HG03558 (cell line): ENCODE measurements at regions not wholly inside any gene's neighbourhood (a gene's known extent, or its start where the extent isn't known, plus 50 kb on each side); places are given as distances from the start of the nearest gene placed in this dataset.

Experiments used
- ATAC-seq: cut with Tn5 transposase; IDR thresholded peaks from one replicate; pipeline ENCODE4 v1.9.1; 2021; ENCODE audit warnings: moderate number of reproducible peaks; ENCODE audit not compliant: unreplicated experiment; ENCODE audit errors: extremely low read depth

DNA sequence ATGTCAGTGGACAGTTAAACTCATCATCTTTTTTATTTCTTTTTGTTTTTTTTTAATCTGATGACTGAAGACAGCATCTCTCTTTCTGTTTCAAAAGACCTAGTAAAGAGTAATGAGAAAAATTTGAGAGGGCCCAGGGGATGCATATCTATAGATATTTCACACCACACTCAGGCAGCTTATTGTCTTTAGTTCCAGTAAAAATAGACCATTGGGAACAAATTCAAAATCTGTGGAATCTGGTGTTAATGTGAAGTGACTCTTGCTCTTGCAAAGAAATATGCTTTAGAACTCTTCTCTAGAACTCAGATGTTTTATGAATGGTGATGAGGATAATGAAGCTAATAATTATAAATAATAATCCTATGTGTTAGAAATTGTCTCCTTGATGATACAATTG is 214.5 kb upstream of the ATP2B1 start:
- ATAC-seq, result no peak

DNA sequence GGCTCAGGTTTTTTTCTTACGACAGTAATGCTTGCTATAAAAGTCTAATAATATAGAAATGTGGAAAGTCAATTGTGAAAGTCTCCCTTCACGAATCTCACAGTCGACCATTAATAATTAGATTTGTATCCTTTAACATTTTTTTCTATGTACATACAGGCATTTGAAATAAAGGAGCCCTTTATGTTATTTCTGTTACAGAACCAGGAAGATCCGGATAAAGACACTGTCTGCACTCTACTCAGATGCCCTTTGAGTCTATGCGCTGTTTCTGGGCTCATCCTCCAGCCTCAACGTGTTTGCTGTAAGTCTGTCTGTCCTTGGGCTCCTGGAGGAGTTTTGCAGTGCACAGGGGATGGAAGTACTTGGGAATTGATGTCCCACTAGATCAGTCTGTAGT is 212.2 kb upstream of the ATP2B1 start:
- ATAC-seq, result no peak

- no peak for ATAC-seq
These were observed 210.7 kb upstream of the ATP2B1 start for GRCh38 chr12:89919241-89919906.

DNA sequence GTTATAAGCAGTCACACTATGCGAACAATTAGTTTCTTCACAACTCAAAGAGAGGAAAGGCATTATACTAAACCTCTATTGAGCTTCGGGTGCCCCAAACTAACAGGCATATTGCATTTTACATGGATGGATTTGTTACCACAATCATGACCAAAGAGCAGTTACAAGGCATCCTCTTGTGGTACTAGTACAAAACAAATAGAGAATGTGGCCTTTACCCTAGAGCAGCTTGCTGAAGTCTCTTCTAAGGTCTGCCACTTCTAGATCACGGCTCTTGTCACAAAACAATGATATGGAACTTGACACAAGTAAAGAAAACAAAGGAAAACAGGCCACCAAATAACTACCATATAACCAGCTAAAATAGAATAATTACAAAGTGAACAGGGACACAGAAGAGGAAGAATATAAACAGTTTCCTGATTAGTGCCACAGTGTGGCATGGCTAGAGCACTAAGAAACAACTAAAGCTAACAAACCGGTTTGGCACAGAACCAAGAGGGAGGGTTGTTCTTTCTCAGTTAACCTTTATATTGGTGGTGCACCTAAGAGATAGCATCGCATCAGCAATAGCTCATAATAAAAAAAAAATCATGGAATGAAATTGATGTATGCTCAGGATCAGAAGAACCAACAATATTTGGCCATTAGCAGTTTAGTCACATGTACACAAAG is 209.7 kb upstream of the ATP2B1 start:
- no peak for ATAC-seq

DNA sequence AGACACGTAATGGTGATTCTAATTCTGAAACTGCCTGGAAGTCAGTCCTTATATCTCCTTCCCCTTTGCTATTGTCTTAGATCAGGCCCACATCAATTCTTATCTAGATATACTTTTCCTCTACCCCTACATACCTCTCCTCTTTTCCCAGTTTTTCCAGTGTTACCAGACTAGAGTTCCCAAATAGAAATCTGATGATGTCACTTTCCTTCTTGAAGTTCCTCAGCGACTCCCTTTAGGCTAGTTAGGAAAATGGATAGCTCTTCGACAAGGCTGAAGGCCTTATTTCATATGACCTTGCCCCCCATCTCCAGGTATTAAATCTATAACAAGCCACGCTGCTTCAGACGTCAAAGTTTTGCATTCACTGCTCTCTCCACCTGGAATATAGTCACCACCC is 201.1 kb upstream of the ATP2B1 start:
- ATAC-seq, result no peak

DNA sequence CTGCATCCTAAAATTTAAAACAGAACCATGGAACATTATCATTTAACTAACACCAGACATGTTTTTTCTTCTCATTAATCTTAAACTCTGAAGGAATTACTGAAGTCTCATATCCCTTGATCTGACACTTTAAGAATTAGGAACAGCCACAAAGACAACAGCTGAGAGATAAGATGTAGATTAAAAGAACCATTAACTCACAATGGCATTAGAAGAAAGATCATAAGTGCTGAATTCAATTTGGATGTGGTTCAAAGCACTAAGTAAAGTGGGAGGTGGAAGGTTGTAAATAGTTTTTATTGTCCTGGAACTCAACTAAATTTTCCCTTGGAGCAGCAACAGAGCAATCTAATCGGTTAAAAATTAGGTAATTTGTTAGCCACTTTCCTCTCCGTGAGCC is 199.0 kb upstream of the ATP2B1 start:
- ATAC-seq, result no peak

- no peak for ATAC-seq
These were observed 198.2 kb upstream of the ATP2B1 start for GRCh38 chr12:89906824-89907223.

GRCh38 chr12:89906178-89906577 is 197.5 kb upstream of the ATP2B1 start:
- no peak for ATAC-seq

DNA sequence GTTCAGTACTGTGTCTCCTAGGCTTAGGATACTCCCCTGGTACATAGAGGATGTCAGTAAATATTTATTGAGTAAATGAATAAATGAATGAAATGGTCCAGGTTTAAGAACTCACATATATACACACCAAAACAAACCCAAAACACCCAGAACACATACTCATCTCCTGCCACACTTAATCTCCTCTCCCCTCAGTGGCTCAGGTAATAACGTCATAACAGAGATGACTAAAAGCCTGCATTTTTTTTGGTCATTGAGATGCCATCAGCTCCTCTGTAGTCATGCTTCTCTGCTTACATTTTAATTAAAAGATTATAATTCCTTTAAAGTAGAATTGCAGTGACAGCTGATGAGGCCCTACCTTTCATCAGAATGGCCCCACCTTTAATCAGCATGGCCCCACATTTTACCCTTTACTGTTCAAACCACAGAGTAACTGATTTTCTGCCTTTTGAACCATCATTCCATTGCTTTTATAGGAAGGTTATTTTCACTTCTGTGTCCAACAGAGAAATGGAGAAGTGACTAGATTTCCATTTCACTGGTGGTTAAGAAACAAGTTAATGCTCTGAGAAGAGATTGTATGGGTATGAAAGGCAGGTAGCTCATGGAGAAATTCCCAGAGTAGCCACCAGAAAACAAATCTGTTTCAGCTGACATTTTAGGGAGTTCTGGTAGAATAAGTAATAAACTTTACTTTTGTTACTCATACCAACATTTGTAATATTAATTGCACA is 193.4 kb upstream of the ATP2B1 start:
- ATAC-seq, result no peak

DNA sequence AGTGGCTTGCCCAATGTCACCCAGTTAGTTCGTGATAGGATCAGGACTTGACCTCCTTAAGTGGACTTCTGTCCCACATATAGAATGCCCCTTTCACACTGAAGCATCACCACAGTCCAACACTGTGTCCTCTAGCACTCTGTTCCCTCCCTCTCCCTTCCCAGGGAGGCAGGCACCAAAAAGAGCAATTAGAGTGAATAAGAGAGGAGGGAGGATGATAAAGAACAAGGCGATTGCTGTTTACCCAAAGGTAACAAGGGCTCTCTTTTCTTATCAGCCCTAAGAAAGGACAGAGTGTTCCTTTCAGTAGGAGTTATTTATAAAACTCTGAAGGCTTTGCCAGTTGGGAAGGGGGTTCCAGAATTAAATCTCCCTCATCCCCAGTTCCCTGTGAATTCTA is 192.7 kb upstream of the ATP2B1 start:
- ATAC-seq, result no peak

- ATAC-seq, result no peak
These were observed 191.0 kb upstream of the ATP2B1 start for GRCh38 chr12:89899651-89900050.

GRCh38 chr12:89895591-89895990 is 187.0 kb upstream of the ATP2B1 start:
- ATAC-seq, result no peak

GRCh38 chr12:89895101-89895500 is 186.5 kb upstream of the ATP2B1 start:
- no peak for ATAC-seq

DNA sequence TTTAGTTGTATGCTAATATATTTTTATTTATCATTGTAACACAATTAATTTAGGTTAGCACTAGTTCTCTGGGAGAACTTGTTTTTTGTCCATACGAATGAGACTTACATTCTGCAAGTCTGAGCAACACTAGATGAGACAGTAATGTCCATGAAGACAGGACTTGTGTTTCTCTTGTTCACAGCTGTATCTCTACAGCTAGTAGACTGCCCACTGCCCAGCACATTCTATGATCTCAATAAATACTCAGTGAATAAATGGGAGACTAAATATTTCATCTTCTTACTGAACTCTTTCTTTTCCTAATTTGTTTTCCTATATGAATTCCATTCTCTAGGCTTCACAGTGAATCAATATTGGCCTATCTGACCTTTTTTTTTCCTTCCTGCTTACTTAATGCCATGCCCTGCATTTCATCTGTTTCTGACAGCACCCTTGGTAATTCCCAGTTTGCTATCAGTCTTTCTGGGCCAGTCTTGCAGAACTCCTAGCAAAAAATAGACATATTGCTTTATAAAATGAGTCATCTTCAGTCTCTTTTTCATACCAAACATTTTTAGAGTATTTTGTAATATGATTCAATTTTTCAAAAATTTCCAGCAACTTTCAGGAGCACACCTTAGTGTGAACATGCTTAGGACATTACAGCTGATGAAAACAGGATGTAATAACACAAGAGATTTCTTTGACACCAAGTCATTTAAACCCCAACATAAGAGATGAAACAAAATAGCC is 185.5 kb upstream of the ATP2B1 start:
- ATAC-seq, result no peak

DNA sequence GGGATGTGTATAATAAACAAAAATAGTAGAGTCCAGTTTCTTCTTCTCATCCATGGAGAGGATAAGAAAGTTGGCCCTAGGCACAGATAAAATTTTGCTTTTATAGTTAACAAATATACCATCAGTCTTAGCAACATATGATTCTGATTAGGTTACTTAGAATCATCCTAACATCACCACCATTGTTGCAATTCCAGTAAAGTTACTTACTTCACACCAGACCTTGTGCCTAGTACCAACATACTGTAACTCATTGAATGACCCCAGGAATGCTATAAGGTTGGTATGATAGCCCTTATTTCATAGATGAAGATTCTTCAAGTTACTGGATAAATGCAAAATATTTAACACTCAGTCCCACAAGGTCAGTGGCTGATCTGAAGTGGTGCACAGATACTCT is 183.8 kb upstream of the ATP2B1 start:
- no peak for ATAC-seq

DNA sequence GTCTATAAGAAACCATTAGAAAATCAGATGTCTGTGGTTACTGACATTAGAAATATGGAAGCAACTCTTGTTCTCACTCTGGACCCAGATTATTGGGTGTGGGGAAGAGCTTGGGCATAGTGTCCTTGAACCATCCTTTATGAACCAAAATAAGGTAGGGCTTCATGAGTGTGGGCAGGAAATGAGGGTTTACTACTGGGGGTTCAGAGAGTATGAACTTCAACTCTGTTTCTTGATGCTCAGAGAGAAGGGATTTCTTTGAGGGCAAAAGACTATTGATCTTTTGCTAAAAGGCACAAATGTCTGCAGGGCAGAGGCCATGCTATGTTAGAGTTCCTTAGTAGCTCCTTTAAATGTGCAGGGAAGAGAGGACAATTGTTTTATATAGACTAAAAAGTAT is 183.3 kb upstream of the ATP2B1 start:
- ATAC-seq, result no peak

DNA sequence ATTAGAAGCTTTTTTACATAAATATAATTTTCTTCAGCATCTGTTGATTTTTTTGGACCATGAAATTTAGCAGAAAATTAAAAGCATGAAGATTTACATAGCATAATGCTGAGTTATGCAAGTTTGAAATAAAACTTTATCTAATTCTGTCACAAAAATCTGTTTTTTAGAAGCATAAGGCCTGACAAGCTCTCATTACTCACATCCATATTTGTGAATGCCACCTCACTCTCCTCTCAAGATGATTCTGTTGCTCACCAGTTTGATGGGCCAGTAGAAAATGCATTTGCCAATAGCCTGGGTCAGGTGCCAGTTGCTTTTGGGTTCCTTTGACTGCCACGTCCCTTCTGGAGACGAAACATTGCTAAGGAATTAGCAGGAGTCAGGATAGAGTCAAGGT is 181.5 kb upstream of the ATP2B1 start:
- ATAC-seq, result no peak

- ATAC-seq, result no peak
These were observed 180.4 kb upstream of the ATP2B1 start for GRCh38 chr12:89889062-89889461.

DNA sequence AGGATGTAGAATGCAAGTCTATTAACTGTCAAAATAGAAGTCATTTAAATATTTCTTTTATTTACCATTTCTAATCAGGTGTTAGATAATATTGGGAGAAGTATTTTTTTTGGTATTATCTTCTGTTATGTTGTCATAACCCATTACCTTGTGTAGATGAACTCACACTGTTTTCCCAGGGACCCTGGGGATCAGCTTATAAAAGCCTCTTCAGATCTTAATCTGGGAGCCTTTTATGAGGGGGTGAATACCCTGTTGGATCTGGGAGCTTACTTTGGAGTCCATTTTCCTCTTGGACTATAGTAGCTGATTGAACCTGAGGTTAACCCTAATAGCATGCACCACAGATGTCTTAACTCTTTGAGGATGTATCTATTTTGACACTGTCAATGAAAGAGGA is 176.3 kb upstream of the ATP2B1 start:
- no peak for ATAC-seq

- no peak for ATAC-seq
These were observed 175.8 kb upstream of the ATP2B1 start for GRCh38 chr12:89884416-89884898.
